Uterus (tissue), 2 donors: ENCODE measurements at regions not wholly inside any gene's neighbourhood (a gene's known extent, or its start where the extent isn't known, plus 50 kb on each side); places are given as distances from the start of the nearest gene placed in this dataset.

ENCODE experiments used
- POLR2A ChIP-seq, 2 donors: fragments of 450-650 bp; IDR thresholded peaks; one replicate each; pipeline ENCODE4 v1.6.1; 2016; ENCODE audit warnings: antibody characterized with exemption in 2 of 2, mild to moderate bottlenecking in 1 of 2, moderate library complexity in 1 of 2
- TF ChIP-seq, protein P1 (sequence below), 4 experiments: fragments of 200-600 bp in 2 of 4; fragments of 450-650 bp in 2 of 4; sonication (generic) in 2 of 4; IDR thresholded peaks; one replicate each; pipeline ENCODE4 v1.5.1; 2016 to 2019; ENCODE audit warnings: antibody characterized with exemption in 4 of 4, mild to moderate bottlenecking in 2 of 4, moderate library complexity in 1 of 4

DNA sequence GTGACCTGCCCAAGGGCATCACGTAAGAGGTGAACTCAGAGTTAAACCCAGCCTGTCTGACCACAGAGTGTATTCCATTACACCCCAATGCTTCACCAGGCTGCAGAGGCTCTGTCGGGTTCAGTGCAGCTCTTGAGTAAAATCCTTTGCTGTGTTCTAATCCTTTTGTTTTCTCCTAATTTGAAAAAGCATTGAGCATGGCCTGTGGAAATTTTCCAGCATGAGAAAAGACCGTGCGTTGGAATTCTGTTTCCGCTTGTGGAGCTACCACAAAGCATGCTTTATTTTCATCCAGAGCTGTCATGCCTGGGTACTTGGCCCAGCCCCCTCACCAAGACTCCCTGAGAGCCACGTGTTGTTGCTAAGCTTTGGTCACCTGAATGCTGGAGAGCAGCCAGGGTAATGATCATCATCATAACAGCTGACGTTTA is 317.6 kb downstream of the PRDM2 start:
- TF ChIP-seq, protein P1, sequence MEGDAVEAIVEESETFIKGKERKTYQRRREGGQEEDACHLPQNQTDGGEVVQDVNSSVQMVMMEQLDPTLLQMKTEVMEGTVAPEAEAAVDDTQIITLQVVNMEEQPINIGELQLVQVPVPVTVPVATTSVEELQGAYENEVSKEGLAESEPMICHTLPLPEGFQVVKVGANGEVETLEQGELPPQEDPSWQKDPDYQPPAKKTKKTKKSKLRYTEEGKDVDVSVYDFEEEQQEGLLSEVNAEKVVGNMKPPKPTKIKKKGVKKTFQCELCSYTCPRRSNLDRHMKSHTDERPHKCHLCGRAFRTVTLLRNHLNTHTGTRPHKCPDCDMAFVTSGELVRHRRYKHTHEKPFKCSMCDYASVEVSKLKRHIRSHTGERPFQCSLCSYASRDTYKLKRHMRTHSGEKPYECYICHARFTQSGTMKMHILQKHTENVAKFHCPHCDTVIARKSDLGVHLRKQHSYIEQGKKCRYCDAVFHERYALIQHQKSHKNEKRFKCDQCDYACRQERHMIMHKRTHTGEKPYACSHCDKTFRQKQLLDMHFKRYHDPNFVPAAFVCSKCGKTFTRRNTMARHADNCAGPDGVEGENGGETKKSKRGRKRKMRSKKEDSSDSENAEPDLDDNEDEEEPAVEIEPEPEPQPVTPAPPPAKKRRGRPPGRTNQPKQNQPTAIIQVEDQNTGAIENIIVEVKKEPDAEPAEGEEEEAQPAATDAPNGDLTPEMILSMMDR (IDR thresholded peaks at IDR 0.05), result no peak
- TF ChIP-seq POLR2A (IDR thresholded peaks at IDR 0.05), result no peak
